ENCODE measurements at regions not wholly inside any gene's neighbourhood (a gene's known extent, or its start where the extent isn't known, plus 50 kb on each side); places are given as distances from the start of the nearest gene placed in this dataset.

- TF ChIP-seq CTCF (conservative IDR thresholded peaks at IDR 0.05; ENCODE audit: low read length) (no peak), EZH2phosphoT487 (IDR thresholded peaks at IDR 0.05; ENCODE audit: borderline replicate concordance) (no peak)
Measured at GRCh38 chr7:41501466-41501865, 201.4 kb downstream of the INHBA start.
